Panc1 (cell line): ENCODE measurements at regions not wholly inside any gene's neighbourhood (a gene's known extent, or its start where the extent isn't known, plus 50 kb on each side); places are given as distances from the start of the nearest gene placed in this dataset.

ENCODE experiments used
- REST ChIP-seq, 2 experiments: IDR thresholded peaks; 2 replicates each; pipeline ENCODE4 v1.6.1; 2011 to 2012; ENCODE audit warnings: low read depth in 2 of 2, control low read depth in 1 of 2, low read length in 1 of 2, mild to moderate bottlenecking in 1 of 2, moderate library complexity in 1 of 2; ENCODE audit not compliant: insufficient read depth in 1 of 2
- SIN3A ChIP-seq: IDR thresholded peaks from 2 replicates; pipeline ENCODE4 v1.6.1; 2012; ENCODE audit warnings: low read depth, mild to moderate bottlenecking, low read length, moderate library complexity, borderline replicate concordance; ENCODE audit not compliant: insufficient read depth
- TCF7L2 ChIP-seq: IDR thresholded peaks from 2 replicates; pipeline ENCODE4 v1.6.1; 2011; ENCODE audit warnings: mild to moderate bottlenecking, low read depth, low read length, inconsistent platforms
- TF ChIP-seq, protein P1 (sequence below): fragments of 450-650 bp; IDR thresholded peaks from 2 replicates; pipeline ENCODE4 v1.5.1; 2017; ENCODE audit warnings: mild to moderate bottlenecking

DNA sequence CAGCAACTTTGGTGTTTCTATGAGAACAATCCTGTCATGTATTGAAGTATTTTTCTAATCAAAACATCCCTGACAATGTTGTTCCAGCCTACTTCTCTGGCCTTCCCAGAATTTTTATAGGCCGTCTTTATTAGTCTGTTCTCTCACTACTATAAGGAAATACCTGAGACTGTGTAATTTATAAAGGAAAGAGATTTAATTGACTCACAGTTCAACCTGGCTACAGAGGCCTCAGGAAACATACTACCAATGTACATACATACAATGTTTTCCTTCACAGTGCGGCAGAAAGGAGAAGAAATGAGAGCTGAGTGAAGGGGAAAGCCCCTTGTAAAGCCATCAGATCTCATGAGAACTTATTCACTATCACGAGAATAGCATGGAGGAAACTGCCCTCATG is 484.7 kb upstream of the PODXL start:
- TF ChIP-seq, protein P1, sequence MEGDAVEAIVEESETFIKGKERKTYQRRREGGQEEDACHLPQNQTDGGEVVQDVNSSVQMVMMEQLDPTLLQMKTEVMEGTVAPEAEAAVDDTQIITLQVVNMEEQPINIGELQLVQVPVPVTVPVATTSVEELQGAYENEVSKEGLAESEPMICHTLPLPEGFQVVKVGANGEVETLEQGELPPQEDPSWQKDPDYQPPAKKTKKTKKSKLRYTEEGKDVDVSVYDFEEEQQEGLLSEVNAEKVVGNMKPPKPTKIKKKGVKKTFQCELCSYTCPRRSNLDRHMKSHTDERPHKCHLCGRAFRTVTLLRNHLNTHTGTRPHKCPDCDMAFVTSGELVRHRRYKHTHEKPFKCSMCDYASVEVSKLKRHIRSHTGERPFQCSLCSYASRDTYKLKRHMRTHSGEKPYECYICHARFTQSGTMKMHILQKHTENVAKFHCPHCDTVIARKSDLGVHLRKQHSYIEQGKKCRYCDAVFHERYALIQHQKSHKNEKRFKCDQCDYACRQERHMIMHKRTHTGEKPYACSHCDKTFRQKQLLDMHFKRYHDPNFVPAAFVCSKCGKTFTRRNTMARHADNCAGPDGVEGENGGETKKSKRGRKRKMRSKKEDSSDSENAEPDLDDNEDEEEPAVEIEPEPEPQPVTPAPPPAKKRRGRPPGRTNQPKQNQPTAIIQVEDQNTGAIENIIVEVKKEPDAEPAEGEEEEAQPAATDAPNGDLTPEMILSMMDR = no peak
- TF ChIP-seq TCF7L2 = no peak
- no peak for TF ChIP-seq REST (IDR thresholded peaks at IDR 0.05; ENCODE audit: insufficient read depth in 1 of 2, low read depth in 2 of 2, low read length in 1 of 2)
- no peak for TF ChIP-seq SIN3A
